ENCODE measurements at regions not wholly inside any gene's neighbourhood (a gene's known extent, or its start where the extent isn't known, plus 50 kb on each side); places are given as distances from the start of the nearest gene placed in this dataset.

- TF ChIP-seq CTCF (IDR thresholded peaks at IDR 0.05) = peak; percentile 56 to 79 (median 70)
- no peak for TF ChIP-seq POLR2A (IDR thresholded peaks at IDR 0.05)
These were observed 218.3 kb upstream of the GLRA1 start for GRCh38 chr5:152142840-152143469.

Data from tibial nerve (tissue), 3 donors.